ENCODE measurements at regions not wholly inside any gene's neighbourhood (a gene's known extent, or its start where the extent isn't known, plus 50 kb on each side); places are given as distances from the start of the nearest gene placed in this dataset.
"Not testable (repeated sequence)": the region's sequence is repeated elsewhere in the genome, so short reads cannot be mapped to it uniquely, and the experiment has no call there.

- no peak for DNase-seq
Measured at GRCh38 chr1:232378266-232379062, 251.5 kb downstream of the SIPA1L2 start.

DNA sequence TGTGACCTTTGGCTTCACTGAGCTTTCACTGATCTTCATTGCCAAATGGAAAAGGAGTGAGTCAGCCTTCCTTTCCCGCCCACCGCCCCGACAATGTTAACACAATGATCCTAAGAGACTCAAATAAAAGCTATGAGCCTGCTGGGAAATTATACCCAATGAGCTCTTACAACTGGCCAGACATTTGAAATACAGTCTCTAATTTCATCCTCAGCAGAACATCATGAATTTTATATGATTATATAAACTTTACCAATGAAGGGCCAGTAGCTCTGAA is 252.5 kb downstream of the SIPA1L2 start:
- DNase-seq = no peak

- DNase-seq = no peak
Measured at GRCh38 chr1:232376632-232377493, 253.1 kb downstream of the SIPA1L2 start.

DNA sequence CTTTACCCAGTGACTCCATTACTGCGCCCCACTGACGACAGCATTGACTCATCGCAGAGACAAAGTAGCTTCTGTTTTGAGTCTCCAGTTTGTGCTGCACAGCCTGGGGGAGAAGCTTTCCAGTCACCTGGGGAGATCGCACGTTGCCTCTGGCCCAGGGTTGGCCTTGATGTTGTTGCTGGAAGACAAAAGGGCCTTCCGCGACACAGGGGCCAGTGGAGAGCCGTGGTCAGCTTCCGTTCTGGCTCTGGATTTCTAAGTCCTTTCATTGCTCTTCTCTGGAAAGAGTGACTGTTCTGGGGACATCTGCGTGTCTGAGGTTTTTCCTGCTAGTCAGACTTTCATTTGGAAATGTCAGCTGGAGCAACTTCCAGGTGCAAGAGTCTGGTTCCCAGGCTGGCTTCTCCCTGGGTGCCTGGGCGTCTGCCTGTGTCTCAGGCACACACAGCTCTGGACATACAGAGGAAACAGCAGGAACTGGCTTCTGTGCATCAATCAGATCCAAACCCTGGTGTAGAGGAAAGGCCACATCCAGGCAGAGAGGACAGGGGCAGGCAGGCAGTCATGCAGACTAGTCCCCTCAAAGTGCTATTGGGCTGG is 257.0 kb downstream of the SIPA1L2 start:
- no peak for DNase-seq

DNA sequence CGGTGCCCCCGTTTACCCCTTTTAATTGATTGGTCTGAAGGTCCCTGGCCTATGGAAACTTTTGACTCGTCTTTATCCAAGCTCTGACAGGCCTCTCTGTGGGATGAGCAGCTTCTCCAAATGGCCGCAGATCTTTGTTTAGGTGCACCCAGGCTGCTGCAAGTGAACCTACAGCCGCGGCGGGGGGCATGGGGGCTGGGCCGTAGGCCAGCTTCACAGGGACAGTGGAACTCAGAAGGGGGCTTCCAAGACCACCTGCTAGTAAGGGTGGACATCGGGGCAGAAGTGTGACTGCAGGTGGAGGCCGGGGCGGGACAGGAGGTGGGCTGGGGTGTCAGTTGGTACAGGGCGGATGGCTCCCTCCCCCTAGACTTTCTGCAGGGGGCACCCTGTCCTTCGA is 257.5 kb downstream of the SIPA1L2 start:
- no peak for DNase-seq

DNA sequence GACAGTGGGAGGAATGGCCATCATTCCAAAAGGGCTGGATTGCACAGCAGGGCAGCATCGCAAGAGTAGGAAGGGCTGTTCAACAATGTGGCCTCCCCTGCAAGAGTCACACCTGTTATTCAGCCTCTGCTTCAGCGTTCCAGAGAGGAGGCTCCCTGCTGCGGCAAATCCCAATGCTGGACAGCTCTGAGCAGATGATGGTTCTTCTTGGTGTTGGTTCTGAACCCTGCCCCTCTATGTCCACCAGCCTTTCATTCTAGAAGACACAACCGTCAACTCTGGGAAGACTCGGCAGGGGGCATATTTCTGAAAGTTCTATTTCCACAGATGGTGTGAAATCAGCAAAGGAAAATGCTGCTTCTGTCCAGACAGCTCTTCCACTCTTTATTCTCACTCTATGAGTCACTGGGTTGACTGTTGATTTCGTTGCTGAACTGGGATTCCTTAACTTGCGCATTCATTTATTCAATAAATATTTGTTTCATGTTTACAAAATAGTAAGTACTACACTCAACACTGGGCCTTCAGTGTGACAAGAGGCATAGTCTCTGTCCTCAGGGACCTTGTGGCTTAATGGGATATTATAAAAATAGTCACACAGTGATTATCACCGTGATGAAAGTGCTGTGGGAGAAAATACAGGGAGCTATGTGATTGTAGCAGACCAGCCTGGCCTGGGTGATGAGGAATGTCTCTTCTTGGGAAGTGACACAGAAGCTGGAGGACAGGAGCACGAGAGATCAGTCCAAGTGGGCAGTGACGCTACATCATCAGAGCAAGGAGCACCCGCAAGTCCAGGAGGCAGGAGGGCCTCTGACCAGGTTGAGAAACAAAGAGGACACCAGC is 260.3 kb downstream of the SIPA1L2 start:
- no peak for DNase-seq

DNA sequence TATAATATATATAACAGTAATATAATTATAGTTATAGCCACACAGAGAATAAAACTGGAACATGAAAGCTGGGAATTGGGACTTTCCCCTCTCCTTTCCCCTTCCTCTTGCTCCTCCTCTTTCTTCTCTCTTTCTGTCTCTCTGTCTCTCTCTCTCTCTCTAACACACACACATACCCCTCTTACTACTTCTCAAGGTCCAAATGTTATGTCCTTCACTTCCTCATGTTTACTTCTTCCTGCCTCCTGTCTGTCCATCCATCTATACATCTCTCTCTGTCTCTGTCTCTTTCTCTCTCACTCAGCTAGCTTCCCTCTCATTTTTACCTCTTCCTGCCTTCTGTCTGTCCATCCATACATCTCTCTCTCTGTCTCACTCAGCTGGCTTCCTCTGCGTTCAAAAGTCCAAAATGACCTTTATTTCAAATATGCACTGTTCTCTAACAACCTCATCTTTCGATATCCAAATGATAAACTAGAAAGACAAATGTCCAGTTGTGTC is 261.1 kb downstream of the SIPA1L2 start:
- DNase-seq = no peak

DNA sequence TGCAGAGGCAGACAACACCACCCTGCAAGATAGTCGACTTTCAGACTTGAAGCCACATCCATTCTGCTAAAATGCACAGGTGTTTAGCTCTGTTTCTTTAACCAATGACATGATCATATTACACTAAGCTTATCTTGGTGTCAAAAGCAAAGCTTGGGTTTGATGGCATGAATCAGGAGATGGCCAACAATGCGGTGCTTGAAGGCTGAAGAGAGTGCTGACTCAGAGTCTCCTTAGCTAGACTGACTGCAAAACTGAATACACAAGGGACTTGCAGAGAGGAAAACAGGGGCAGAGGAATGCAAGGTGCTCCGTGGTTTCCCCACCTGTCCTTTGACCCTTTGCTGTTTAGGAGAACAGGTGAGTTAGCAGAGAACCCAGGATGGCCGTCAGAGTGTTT is 262.6 kb downstream of the SIPA1L2 start:
- no peak for DNase-seq

- no peak for DNase-seq
Measured at GRCh38 chr1:232364654-232365382, 265.1 kb downstream of the SIPA1L2 start.

DNA sequence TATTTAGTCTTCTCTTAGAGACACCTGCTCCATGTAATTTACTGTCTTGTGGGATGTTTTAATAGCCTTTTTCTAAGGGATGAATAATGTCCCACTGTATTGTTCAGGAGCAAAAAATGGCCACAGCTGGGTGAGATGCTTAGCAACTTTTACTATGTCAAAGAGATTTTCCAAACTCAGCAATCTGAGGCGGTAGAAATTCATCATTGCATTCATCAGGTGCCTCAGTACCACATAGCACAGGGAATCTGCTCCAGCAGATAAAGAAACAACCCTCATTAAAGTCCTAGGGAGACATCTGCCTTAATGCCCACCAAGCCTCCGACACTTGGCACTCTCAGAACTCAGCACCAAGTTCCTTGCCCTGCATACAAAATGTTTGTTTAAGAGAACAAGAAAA is 266.9 kb downstream of the SIPA1L2 start:
- no peak for DNase-seq

DNA sequence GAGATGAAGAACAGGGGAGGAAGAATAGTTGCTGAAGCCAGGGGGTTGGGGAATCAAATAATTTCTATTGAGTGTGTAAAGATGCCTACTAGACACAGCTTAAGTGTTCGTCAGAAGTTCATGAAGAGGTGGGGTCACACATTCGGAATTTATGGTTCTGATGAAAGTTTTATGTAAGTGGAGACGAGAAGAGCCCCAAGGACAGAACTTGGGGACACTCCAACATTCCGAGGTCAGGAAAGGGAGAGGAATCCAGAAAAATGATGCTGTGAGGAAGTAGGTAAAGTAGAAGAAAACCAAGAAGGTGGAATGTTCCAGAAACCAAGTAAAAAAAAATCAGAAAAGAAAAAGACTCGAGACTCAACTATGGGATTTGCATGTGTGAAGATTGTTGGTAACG is 272.5 kb downstream of the SIPA1L2 start:
- DNase-seq = no peak

GRCh38 chr1:232355162-232356006 is 274.5 kb downstream of the SIPA1L2 start:
- no peak for DNase-seq

DNA sequence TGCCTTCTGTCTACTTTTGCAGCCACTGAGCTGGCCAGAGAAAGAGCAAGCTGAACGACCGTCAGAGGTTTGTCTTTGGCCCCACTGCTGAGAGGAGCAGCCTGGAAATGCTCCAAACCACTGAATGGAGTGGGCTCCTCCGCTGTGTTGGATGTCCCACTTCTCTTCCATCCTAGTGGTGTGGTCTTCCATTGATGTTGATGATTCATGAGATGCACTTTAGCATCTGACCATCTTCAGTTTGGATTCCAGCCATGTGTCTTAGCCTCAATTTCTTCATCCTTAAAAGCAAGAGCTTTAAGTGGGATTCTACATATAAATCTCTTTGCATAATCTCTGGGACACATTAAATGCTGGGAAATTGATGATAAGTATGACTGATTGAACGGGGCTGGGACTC is 276.9 kb downstream of the SIPA1L2 start:
- no peak for DNase-seq

GRCh38 chr1:232352366-232352765 is 277.6 kb downstream of the SIPA1L2 start:
- DNase-seq = no peak

DNA sequence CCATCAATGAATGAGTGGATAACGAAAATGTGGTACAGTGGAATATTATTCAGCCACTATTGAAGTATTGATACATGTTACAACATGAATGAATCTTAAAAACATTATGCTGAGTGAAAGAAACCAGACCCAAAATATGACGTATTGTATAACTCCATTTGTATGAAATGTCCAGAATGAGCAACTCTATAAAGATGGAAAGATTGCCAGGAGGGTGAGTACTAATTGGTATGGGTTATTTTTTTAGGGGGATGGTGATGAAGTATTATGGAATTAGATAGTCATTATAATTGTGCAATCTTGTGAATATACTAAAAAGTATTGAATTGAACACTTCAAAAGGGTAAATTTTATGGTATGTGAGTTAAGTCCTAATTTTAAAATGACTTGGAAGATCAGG is 278.6 kb downstream of the SIPA1L2 start:
- DNase-seq = no peak

- DNase-seq = no peak
Measured at GRCh38 chr1:232346844-232347243, 283.1 kb downstream of the SIPA1L2 start.

DNA sequence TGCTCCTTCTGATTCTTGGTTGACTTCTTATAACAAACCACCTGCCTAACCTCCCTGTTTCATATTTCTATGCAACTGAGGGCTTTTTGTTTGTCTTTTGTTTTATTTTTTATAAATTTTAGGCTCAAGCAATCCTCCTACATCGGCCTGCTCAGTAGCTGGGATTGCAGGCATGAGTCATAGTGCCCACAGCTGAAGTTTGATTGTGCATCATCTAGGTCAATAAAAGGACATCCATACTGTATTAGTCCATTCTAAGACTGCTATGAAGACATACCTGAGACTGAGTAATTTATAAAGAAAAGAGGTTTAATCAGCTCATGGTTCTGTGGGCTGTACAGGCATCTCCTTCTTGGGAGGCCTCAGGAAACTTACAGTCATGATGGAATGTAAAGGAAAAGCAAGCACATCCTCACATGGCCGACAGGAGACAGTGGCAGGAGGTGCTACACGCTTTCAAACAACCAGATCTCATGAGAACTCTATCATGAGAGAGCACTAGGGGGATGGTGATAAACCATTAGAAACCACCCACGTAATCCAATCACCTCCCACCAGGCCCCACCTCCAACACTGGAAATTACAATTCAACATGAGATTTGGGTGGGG is 285.0 kb downstream of the SIPA1L2 start:
- no peak for DNase-seq

DNA sequence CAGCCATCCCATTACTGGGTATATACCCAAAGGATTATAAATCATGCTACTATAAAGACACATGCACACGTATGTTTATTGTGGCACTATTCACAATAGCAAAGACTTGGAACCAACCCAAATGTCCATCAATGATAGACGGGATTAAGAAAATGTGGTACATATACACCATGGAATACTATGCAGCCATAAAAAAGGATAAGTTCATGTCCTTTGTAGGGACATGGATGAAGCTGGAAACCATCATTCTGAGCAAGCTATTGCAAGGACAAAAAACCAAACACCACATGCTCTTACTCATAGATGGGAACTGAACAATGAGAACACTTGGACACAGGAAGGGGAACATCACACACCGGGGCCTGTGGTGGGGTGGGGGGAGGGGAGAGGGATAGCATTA is 285.7 kb downstream of the SIPA1L2 start:
- DNase-seq = not testable (repeated sequence)

- no peak for DNase-seq
Measured at GRCh38 chr1:232340446-232340845, 289.5 kb downstream of the SIPA1L2 start.

DNA sequence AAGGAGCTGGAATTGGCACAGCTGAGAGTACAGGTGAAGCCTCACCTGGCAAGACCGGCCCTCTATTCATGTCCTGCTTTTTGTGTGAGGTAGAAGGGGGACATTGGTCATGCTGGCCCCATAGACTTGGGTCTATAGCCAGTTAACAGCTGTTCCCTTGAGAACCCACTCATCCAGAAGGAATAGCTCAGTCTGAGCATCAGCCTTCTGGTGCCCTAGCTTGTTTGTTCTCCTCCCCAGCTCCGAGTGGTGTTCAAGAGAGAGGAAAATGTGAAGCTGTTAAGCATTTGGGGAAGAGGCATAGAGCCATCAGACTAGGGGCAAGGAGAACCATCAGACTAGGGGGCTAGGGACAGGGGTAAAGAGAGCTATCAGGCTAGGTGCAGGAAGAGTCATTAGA is 290.9 kb downstream of the SIPA1L2 start:
- DNase-seq = no peak
